GM23248 (cell line): ENCODE measurements at regions not wholly inside any gene's neighbourhood (a gene's known extent, or its start where the extent isn't known, plus 50 kb on each side); places are given as distances from the start of the nearest gene placed in this dataset.

ENCODE experiments used
- DNase-seq: peaks from one replicate; pipeline ENCODE4 v3.0.0-alpha.2; 2015
- H2AFZ ChIP-seq: fragments of 200-600 bp; sonication (generic); 2 replicates; pipeline ENCODE4 v1.6.1; 2016; ENCODE audit warnings: antibody characterized with exemption
- H3F3A ChIP-seq: fragments of 200-600 bp; sonication (generic); 2 replicates; pipeline ENCODE4 v1.6.1; 2016; ENCODE audit warnings: mild to moderate bottlenecking, antibody characterized with exemption, mixed run types; ENCODE audit not compliant: insufficient read depth
- H3K27ac ChIP-seq: fragments of 200-600 bp; sonication (generic); 2 replicates; pipeline ENCODE4 v1.5.1; 2016; ENCODE audit warnings: mild to moderate bottlenecking
- H3K27me3 ChIP-seq: fragments of 200-600 bp; sonication (generic); replicated peaks from 2 replicates; pipeline ENCODE4 v1.6.1; 2016; ENCODE audit warnings: mild to moderate bottlenecking; ENCODE audit not compliant: insufficient read depth
- H3K36me3 ChIP-seq: fragments of 200-600 bp; sonication (generic); 2 replicates; pipeline ENCODE4 v1.6.1; 2016; ENCODE audit warnings: low read depth, mild to moderate bottlenecking
- H3K4me1 ChIP-seq: fragments of 200-600 bp; sonication (generic); 2 replicates; pipeline ENCODE4 v1.6.1; 2016; ENCODE audit warnings: mild to moderate bottlenecking; ENCODE audit not compliant: insufficient read depth
- H3K4me2 ChIP-seq: fragments of 200-600 bp; sonication (generic); one replicate; pipeline ENCODE4 v1.6.1; 2016; ENCODE audit warnings: mild to moderate bottlenecking; ENCODE audit not compliant: unreplicated experiment
- H3K4me3 ChIP-seq: fragments of 200-600 bp; sonication (generic); 2 replicates; pipeline ENCODE4 v1.5.1; 2016; ENCODE audit warnings: mild to moderate bottlenecking
- H3K79me2 ChIP-seq: fragments of 200-600 bp; sonication (generic); 2 replicates; pipeline ENCODE4 v1.6.1; 2016; ENCODE audit warnings: mild to moderate bottlenecking; ENCODE audit not compliant: insufficient read depth
- H3K9ac ChIP-seq: fragments of 200-600 bp; sonication (generic); 2 replicates; pipeline ENCODE4 v1.6.1; 2016; ENCODE audit warnings: mild to moderate bottlenecking
- H3K9me2 ChIP-seq: fragments of 200-600 bp; sonication (generic); 2 replicates; pipeline ENCODE4 v1.6.1; 2016; ENCODE audit warnings: mixed run types, mild to moderate bottlenecking, moderate library complexity; ENCODE audit not compliant: insufficient read depth
- H3K9me3 ChIP-seq: fragments of 200-600 bp; sonication (generic); one replicate; pipeline ENCODE4 v1.6.1; 2017; ENCODE audit warnings: low read depth
- H4K20me1 ChIP-seq: fragments of 200-600 bp; sonication (generic); 2 replicates; pipeline ENCODE4 v1.6.0; 2016; ENCODE audit not compliant: insufficient read depth
- EZH2 ChIP-seq: fragments of 200-600 bp; sonication (generic); IDR thresholded peaks from 2 replicates; pipeline ENCODE4 v1.6.1; 2018; ENCODE audit warnings: antibody characterized with exemption, mild to moderate bottlenecking; ENCODE audit not compliant: insufficient read depth, poor library complexity, severe bottlenecking
- EZH2phosphoT487 ChIP-seq: fragments of 200-600 bp; sonication (generic); IDR thresholded peaks from 2 replicates; pipeline ENCODE4 v1.6.1; 2018; ENCODE audit warnings: antibody characterized with exemption, moderate library complexity, mild to moderate bottlenecking, low read depth; ENCODE audit not compliant: insufficient read depth
- WGBS, 2 experiments: methylation state at CpG; one replicate each; pipeline ENCODE4 v1.1.6; 2015 to 2017; ENCODE audit warnings: low lambda C conversion rate in 2 of 2, low coverage in 1 of 2; ENCODE audit errors: missing lambda C conversion rate in 2 of 2; 5-methylcytosine and 5-hydroxymethylcytosine counted together
- in situ Hi-C: fragments of 300-500 bp; cut with MboI; formaldehyde crosslinking; loops from 2 replicates; pipeline ENCODE4 v1.15.0; 2020

DNA sequence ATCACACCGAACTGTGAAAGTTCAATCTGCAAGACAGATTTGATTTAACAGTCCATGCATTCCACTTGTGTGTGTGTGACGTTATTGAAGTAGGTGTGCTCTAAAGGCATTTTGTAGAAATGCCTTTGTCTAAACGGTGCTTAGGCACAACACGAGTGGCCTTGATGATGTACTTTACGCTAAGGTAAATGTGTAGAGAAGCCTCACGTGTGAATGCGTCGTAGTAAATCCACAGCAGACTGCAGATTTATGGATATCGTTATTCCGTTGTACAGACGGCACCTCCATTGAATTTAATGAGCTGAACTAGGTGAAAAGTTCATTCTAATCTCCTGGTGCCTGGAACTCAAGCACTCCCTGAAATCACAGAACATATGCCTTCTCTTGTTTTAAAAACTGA lies 202.8 kb upstream of the STXBP6 start:
- Histone ChIP-seq H3K9me2 (no peaks in the 10 kb centered on the region), H3K9ac (no peak overlapping the region), H4K20me1 (no peaks in the 10 kb centered on the region), H2AFZ (no peak overlapping the region), H3K27me3 (0 out of 2 replicates have a peak, but pooled peaks cover 4% of the 10 kb centered on the region), H3K4me3 (no peak overlapping the region), H3K4me1 (no peaks in the 10 kb centered on the region), H3K36me3 (no peaks in the 10 kb centered on the region), H3K27ac (no peak overlapping the region), H3K79me2 (no peaks in the 10 kb centered on the region), H3K4me2 (no peak overlapping the region), H3F3A (no peaks in the 10 kb centered on the region), H3K9me3 (no peaks in the 10 kb centered on the region)
- DNase-seq: no peak
- no peak for TF ChIP-seq EZH2phosphoT487
- TF ChIP-seq EZH2: no peak
- WGBS, 2 experiments: 14 to 15% methylated on average over 11 of the region's 11 CpGs
- in situ Hi-C loops: no loop called here

DNA sequence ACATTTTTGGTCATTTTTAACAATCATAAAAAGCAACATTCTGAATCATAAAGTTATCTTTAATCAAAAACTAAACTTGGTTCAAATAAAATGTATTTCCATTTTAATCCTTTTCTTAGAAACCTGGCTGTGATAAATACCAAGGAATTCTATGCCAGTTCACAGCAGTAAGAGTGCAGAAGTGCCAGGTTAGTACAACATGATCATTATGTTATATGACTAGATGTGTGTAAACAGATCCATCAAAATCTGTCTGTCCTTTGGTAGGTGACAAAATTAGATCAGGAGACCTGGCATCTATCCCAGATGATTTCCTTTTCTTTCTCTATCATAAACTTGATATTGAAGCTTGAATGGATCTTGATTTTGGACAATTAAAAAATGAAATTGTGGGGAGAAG lies 200.6 kb upstream of the STXBP6 start:
- H3F3A ChIP-seq: no peaks in the 10 kb centered on the region
- no peaks in the 10 kb centered on the region for H3K4me1 ChIP-seq
- no peak overlapping the region for H2AFZ ChIP-seq
- no peaks in the 10 kb centered on the region for H3K9me2 ChIP-seq
- H3K79me2 ChIP-seq: no peaks in the 10 kb centered on the region
- H3K36me3 ChIP-seq: no peaks in the 10 kb centered on the region
- in situ Hi-C loops: no loop called here
- 0 out of 2 replicates have a peak, but pooled peaks cover 4% of the 10 kb centered on the region for H3K27me3 ChIP-seq
- no peaks in the 10 kb centered on the region for H3K9me3 ChIP-seq
- no peak overlapping the region for H3K27ac ChIP-seq
- no peak overlapping the region for H3K4me2 ChIP-seq
- no peak for DNase-seq
- TF ChIP-seq EZH2phosphoT487 (no peak), EZH2 (no peak)
- no peak overlapping the region for H3K9ac ChIP-seq
- no peak overlapping the region for H3K4me3 ChIP-seq
- H4K20me1 ChIP-seq: no peaks in the 10 kb centered on the region

DNA sequence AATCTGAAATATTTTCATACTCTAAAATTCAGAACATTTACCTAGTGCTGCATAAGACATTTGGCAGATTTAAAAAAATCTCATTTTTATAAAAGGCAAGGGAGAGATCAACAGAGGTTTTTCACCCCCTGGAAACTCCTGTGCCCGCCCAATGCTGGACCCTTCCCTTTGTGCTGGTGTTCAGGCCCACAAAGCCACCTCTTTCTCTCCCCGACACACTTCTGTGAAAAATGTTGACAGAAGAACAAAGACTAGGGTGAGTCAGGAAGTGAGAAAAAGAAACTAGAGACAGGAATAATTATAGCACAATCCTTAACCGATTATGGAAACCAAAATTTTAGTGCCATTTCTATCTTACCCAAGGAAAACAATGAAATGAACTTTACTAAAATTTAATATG lies 197.7 kb upstream of the STXBP6 start:
- H3K9me2 ChIP-seq: no peaks in the 10 kb centered on the region
- no peaks in the 10 kb centered on the region for H3K4me1 ChIP-seq
- H3K79me2 ChIP-seq: no peaks in the 10 kb centered on the region
- H3K9ac ChIP-seq: no peak overlapping the region
- no peaks in the 10 kb centered on the region for H3F3A ChIP-seq
- DNase-seq: no peak
- in situ Hi-C loops: no loop called here
- H4K20me1 ChIP-seq: no peaks in the 10 kb centered on the region
- H3K36me3 ChIP-seq: no peaks in the 10 kb centered on the region
- 8 to 18% methylated on average over 3 of the region's 3 CpGs for WGBS, 2 experiments
- no peaks in the 10 kb centered on the region for H3K9me3 ChIP-seq
- no peak overlapping the region for H2AFZ ChIP-seq
- H3K4me3 ChIP-seq: no peak overlapping the region
- no peak overlapping the region for H3K27ac ChIP-seq
- TF ChIP-seq EZH2phosphoT487 (no peak), EZH2 (no peak)
- H3K27me3 ChIP-seq: 0 out of 2 replicates have a peak, but pooled peaks cover 7% of the 10 kb centered on the region
- H3K4me2 ChIP-seq: no peak overlapping the region

DNA sequence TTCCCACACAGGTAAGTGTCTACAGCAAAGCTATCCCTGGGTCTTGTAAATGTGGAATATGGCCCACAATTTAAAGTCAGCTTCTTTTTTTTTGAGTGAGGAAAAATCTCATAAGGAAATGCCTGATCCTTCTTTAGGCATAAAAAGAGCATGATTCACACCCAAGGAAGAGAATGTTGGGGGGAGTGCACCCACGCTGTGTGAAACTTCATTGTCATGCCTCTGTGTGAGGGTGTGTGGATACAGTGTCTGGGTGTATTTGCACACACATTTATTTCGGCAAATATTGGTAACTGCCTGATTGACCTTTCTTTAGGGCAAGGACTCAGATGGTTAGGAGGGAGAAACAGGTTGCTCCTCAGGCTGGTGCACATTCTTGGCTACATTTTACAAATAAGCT lies 196.8 kb upstream of the STXBP6 start:
- 14 to 22% methylated on average over 2 of the region's 2 CpGs for WGBS, 2 experiments
- in situ Hi-C loops: no loop called here

DNA sequence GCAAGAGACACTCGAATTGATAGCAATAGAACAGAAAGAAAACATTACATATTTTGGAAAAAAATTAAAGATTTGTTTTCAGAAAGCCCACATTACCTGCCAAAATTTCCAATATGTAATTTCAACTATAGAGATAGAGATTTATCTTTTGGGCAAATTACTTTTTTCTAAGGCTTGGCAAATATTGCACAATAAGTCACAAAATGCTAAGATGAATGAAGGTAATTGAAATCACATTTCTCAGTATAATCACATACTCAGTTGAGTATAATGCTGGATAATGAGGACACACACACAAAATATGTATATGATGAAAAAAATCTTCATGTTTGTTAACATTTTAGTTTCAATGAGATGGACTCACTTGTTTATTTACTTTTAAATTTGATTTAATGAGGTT lies 189.2 kb upstream of the STXBP6 start:
- TF ChIP-seq EZH2phosphoT487: no peak
- TF ChIP-seq EZH2: no peak
- in situ Hi-C loops: no loop called here
- 0 to 6% methylated on average over 1 of the region's 1 CpG for WGBS, 2 experiments

More for the DNA sequence above, 196.8 kb upstream of the STXBP6 start:
- TF ChIP-seq EZH2phosphoT487 (no peak), EZH2 (no peak)
- H3K27ac ChIP-seq: no peak overlapping the region
- H3K9me3 ChIP-seq: no peaks in the 10 kb centered on the region
- H3K36me3 ChIP-seq: no peaks in the 10 kb centered on the region
- H3K4me3 ChIP-seq: no peak overlapping the region
- H3K4me1 ChIP-seq: no peaks in the 10 kb centered on the region
- no peaks in the 10 kb centered on the region for H4K20me1 ChIP-seq
- H3F3A ChIP-seq: no peaks in the 10 kb centered on the region
- no peak overlapping the region for H3K4me2 ChIP-seq
- H3K27me3 ChIP-seq: 0 out of 2 replicates have a peak, but pooled peaks cover 7% of the 10 kb centered on the region
- H3K79me2 ChIP-seq: no peaks in the 10 kb centered on the region
- H3K9me2 ChIP-seq: no peaks in the 10 kb centered on the region
- no peak overlapping the region for H3K9ac ChIP-seq
- no peak overlapping the region for H2AFZ ChIP-seq
- DNase-seq: no peak

More for the DNA sequence above, 189.2 kb upstream of the STXBP6 start:
- no peaks in the 10 kb centered on the region for H3K4me1 ChIP-seq
- no peaks in the 10 kb centered on the region for H3K79me2 ChIP-seq
- H3K36me3 ChIP-seq: no peaks in the 10 kb centered on the region
- H4K20me1 ChIP-seq: no peaks in the 10 kb centered on the region
- H3K27me3 ChIP-seq: 0 out of 2 replicates have a peak, but pooled peaks cover 11% of the 10 kb centered on the region
- H3K4me2 ChIP-seq: no peak overlapping the region
- no peaks in the 10 kb centered on the region for H3K9me3 ChIP-seq
- H3K9me2 ChIP-seq: no peaks in the 10 kb centered on the region
- H2AFZ ChIP-seq: no peak overlapping the region
- H3K4me3 ChIP-seq: no peak overlapping the region
- no peak overlapping the region for H3K27ac ChIP-seq
- no peak for DNase-seq
- H3F3A ChIP-seq: no peaks in the 10 kb centered on the region
- no peak overlapping the region for H3K9ac ChIP-seq
